ENCODE measurements at regions not wholly inside any gene's neighbourhood (a gene's known extent, or its start where the extent isn't known, plus 50 kb on each side); places are given as distances from the start of the nearest gene placed in this dataset.

- TF ChIP-seq CTCF (IDR thresholded peaks at IDR 0.05): no peak
- TF ChIP-seq POLR2AphosphoS5 (IDR thresholded peaks at IDR 0.05): no peak
Observed at GRCh38 chr7:51617686-51618085, 301.1 kb upstream of the COBL start.
